Fibroblast of skin of left quadriceps (primary cell): ENCODE measurements at regions not wholly inside any gene's neighbourhood (a gene's known extent, or its start where the extent isn't known, plus 50 kb on each side); places are given as distances from the start of the nearest gene placed in this dataset.
"Not testable (repeated sequence)": the region's sequence is repeated elsewhere in the genome, so short reads cannot be mapped to it uniquely, and the experiment has no call there.

Source experiments
- DNase-seq, 2 experiments: peaks; one replicate each; pipeline ENCODE4 v3.0.0-alpha.2; 2013; ENCODE audit warnings: low read depth in 2 of 2

- DNase-seq = no peak
These were observed 408.0 kb upstream of the KLHL1 start for GRCh38 chr13:70516226-70516625.

- DNase-seq = not testable (repeated sequence)
These were observed 403.7 kb upstream of the KLHL1 start for GRCh38 chr13:70511861-70512417.

- no peak for DNase-seq
These were observed 397.6 kb upstream of the KLHL1 start for GRCh38 chr13:70505809-70506208.

GRCh38 chr13:70502944-70503343 is 394.7 kb upstream of the KLHL1 start:
- DNase-seq = no peak

- no peak for DNase-seq
These were observed 382.2 kb upstream of the KLHL1 start for GRCh38 chr13:70490320-70490935.

GRCh38 chr13:70484931-70485330 is 376.7 kb upstream of the KLHL1 start:
- no peak for DNase-seq

GRCh38 chr13:70483599-70484276 is 375.5 kb upstream of the KLHL1 start:
- no peak for DNase-seq

- no peak for DNase-seq
These were observed 365.7 kb upstream of the KLHL1 start for GRCh38 chr13:70473907-70474306.

- DNase-seq = no peak
These were observed 360.8 kb upstream of the KLHL1 start for GRCh38 chr13:70469077-70469476.

- DNase-seq = no peak
These were observed 349.2 kb upstream of the KLHL1 start for GRCh38 chr13:70457474-70457873.

GRCh38 chr13:70448820-70449219 is 340.6 kb upstream of the KLHL1 start:
- DNase-seq = no peak

- DNase-seq = no peak
These were observed 324.1 kb upstream of the KLHL1 start for GRCh38 chr13:70432276-70432805.

- no peak for DNase-seq
These were observed 322.0 kb upstream of the KLHL1 start for GRCh38 chr13:70430256-70430655.

GRCh38 chr13:70424928-70425327 is 316.7 kb upstream of the KLHL1 start:
- DNase-seq = no peak

- no peak for DNase-seq
These were observed 316.2 kb upstream of the KLHL1 start for GRCh38 chr13:70424428-70424827.

GRCh38 chr13:70415136-70415535 is 306.9 kb upstream of the KLHL1 start:
- DNase-seq = no peak

GRCh38 chr13:70408865-70409264 is 300.6 kb upstream of the KLHL1 start:
- no peak for DNase-seq

GRCh38 chr13:70407486-70407885 is 299.2 kb upstream of the KLHL1 start:
- no peak for DNase-seq

GRCh38 chr13:70405266-70405665 is 297.0 kb upstream of the KLHL1 start:
- no peak for DNase-seq

- no peak for DNase-seq
These were observed 285.8 kb upstream of the KLHL1 start for GRCh38 chr13:70394031-70394548.

- no peak for DNase-seq
These were observed 283.4 kb upstream of the KLHL1 start for GRCh38 chr13:70391678-70392077.

GRCh38 chr13:70390968-70391367 is 282.7 kb upstream of the KLHL1 start:
- no peak for DNase-seq

GRCh38 chr13:70390064-70390463 is 281.8 kb upstream of the KLHL1 start:
- DNase-seq = no peak
